ENCODE measurements at regions not wholly inside any gene's neighbourhood (a gene's known extent, or its start where the extent isn't known, plus 50 kb on each side); places are given as distances from the start of the nearest gene placed in this dataset.

DNA sequence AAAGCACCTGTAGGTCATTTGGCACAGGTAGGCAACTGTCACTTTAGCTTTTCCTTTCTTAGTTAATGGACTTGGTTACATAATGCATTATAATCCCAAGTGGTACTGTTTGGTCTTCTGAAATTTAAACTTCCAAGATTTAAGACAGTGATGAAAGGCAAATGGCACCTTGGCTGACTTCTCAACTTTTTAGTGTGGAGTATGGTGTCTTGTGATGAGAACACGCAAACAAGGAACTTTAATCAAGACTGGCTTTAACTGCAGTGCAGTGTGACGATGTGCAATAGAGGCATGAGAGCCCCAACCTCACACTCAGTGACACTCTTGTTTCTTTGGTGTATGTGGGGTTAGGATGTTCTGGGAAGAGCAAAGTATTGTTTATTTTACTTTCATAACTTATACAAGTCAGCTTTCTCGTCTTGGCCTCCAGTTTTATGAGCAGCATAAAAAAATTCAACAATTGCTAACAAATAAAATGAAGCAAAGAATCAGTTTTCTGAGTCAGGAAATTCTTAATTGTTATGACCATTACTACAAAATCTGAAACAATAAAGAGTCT is 171.9 kb downstream of the MAD2L1 start:
- TF ChIP-seq, protein P1, sequence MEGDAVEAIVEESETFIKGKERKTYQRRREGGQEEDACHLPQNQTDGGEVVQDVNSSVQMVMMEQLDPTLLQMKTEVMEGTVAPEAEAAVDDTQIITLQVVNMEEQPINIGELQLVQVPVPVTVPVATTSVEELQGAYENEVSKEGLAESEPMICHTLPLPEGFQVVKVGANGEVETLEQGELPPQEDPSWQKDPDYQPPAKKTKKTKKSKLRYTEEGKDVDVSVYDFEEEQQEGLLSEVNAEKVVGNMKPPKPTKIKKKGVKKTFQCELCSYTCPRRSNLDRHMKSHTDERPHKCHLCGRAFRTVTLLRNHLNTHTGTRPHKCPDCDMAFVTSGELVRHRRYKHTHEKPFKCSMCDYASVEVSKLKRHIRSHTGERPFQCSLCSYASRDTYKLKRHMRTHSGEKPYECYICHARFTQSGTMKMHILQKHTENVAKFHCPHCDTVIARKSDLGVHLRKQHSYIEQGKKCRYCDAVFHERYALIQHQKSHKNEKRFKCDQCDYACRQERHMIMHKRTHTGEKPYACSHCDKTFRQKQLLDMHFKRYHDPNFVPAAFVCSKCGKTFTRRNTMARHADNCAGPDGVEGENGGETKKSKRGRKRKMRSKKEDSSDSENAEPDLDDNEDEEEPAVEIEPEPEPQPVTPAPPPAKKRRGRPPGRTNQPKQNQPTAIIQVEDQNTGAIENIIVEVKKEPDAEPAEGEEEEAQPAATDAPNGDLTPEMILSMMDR (conservative IDR thresholded peaks at IDR 0.05; ENCODE audit: low read depth, low read length) = no peak
- no peak for TF ChIP-seq EZH2 (IDR thresholded peaks at IDR 0.05; ENCODE audit: low read length, unreplicated experiment)
